OCI-LY3 (cell line): ENCODE measurements at regions not wholly inside any gene's neighbourhood (a gene's known extent, or its start where the extent isn't known, plus 50 kb on each side); places are given as distances from the start of the nearest gene placed in this dataset.

Source experiments
- EZH2phosphoT487 ChIP-seq: fragments of 200-600 bp; shearing (Covaris generic); IDR thresholded peaks from 2 replicates; pipeline ENCODE4 v1.6.1; 2018; ENCODE audit warnings: antibody characterized with exemption, mixed run types, low read depth
- TF ChIP-seq, protein P1 (sequence below): fragments of 200-600, 300-600 bp; sonication (generic); IDR thresholded peaks from 2 replicates; pipeline ENCODE4 v1.5.1; 2014; ENCODE audit warnings: antibody characterized with exemption, low read length, low read depth

DNA sequence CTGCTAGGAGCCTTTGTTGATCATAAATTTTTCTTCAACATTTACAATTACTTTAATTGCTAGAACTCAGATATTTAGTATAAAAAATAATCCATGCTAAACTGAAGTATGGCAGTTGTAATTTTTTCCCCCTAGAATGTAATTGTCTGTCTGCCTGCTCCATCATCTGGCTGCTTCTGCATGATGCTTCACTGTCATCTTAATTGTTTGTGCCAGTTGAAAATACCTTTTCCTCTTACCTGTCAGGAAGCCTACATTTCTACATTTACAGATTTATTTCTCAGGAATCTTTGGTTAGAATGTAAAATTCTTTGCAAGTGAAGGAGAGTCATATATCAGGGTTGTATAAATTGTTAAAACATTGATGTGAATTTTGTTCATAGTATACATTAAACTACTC, 348.6 kb downstream of the GRXCR1 start:
- TF ChIP-seq, protein P1, sequence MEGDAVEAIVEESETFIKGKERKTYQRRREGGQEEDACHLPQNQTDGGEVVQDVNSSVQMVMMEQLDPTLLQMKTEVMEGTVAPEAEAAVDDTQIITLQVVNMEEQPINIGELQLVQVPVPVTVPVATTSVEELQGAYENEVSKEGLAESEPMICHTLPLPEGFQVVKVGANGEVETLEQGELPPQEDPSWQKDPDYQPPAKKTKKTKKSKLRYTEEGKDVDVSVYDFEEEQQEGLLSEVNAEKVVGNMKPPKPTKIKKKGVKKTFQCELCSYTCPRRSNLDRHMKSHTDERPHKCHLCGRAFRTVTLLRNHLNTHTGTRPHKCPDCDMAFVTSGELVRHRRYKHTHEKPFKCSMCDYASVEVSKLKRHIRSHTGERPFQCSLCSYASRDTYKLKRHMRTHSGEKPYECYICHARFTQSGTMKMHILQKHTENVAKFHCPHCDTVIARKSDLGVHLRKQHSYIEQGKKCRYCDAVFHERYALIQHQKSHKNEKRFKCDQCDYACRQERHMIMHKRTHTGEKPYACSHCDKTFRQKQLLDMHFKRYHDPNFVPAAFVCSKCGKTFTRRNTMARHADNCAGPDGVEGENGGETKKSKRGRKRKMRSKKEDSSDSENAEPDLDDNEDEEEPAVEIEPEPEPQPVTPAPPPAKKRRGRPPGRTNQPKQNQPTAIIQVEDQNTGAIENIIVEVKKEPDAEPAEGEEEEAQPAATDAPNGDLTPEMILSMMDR, result no peak
- no peak for TF ChIP-seq EZH2phosphoT487
